GM04504 (cell line): ENCODE measurements at regions not wholly inside any gene's neighbourhood (a gene's known extent, or its start where the extent isn't known, plus 50 kb on each side); places are given as distances from the start of the nearest gene placed in this dataset.
"Not testable (repeated sequence)": the region's sequence is repeated elsewhere in the genome, so short reads cannot be mapped to it uniquely, and the experiment has no call there.

Source experiments
- DNase-seq: peaks from one replicate; pipeline ENCODE4 v3.0.0-alpha.2; 2012; ENCODE audit warnings: low read depth

GRCh38 chr4:159747983-159748382, 645.1 kb downstream of the RAPGEF2 start:
- DNase-seq: no peak

GRCh38 chr4:159748834-159749444, 646.1 kb downstream of the RAPGEF2 start:
- DNase-seq: no peak

- no peak for DNase-seq
Observed at GRCh38 chr4:159757499-159757898, 654.6 kb downstream of the RAPGEF2 start.

GRCh38 chr4:159758061-159758460, 655.2 kb downstream of the RAPGEF2 start:
- no peak for DNase-seq

- no peak for DNase-seq
Observed at GRCh38 chr4:159762672-159763071, 659.8 kb downstream of the RAPGEF2 start.

- DNase-seq: no peak
Observed at GRCh38 chr4:159764343-159764952, 661.6 kb downstream of the RAPGEF2 start.

GRCh38 chr4:159765382-159765781, 662.5 kb downstream of the RAPGEF2 start:
- no peak for DNase-seq

- no peak for DNase-seq
Observed at GRCh38 chr4:159766241-159766640, 663.4 kb downstream of the RAPGEF2 start.

GRCh38 chr4:159767406-159767805, 664.5 kb downstream of the RAPGEF2 start:
- DNase-seq: no peak

GRCh38 chr4:159768016-159768415, 665.1 kb downstream of the RAPGEF2 start:
- DNase-seq: no peak

GRCh38 chr4:159770401-159770800, 667.5 kb downstream of the RAPGEF2 start:
- DNase-seq: no peak

- DNase-seq: no peak
Observed at GRCh38 chr4:159770969-159771368, 668.1 kb downstream of the RAPGEF2 start.

- DNase-seq: no peak
Observed at GRCh38 chr4:159776961-159777360, 674.1 kb downstream of the RAPGEF2 start.

GRCh38 chr4:159777689-159778088, 674.8 kb downstream of the RAPGEF2 start:
- no peak for DNase-seq

GRCh38 chr4:159778298-159778697, 675.4 kb downstream of the RAPGEF2 start:
- no peak for DNase-seq

- DNase-seq: no peak
Observed at GRCh38 chr4:159779716-159780115, 676.8 kb downstream of the RAPGEF2 start.

GRCh38 chr4:159780196-159780922, 677.5 kb downstream of the RAPGEF2 start:
- no peak for DNase-seq

- no peak for DNase-seq
Observed at GRCh38 chr4:159787901-159788300, 685.0 kb downstream of the RAPGEF2 start.

GRCh38 chr4:159791334-159791733, 688.5 kb downstream of the RAPGEF2 start:
- no peak for DNase-seq

- DNase-seq: not testable (repeated sequence)
Observed at GRCh38 chr4:159804592-159804991, 701.7 kb downstream of the RAPGEF2 start.

GRCh38 chr4:159823743-159824142, 720.9 kb downstream of the RAPGEF2 start:
- no peak for DNase-seq

- DNase-seq: no peak
Observed at GRCh38 chr4:159828687-159829086, 725.8 kb downstream of the RAPGEF2 start.

GRCh38 chr4:159829184-159829583, 726.3 kb downstream of the RAPGEF2 start:
- no peak for DNase-seq
